ENCODE measurements at regions not wholly inside any gene's neighbourhood (a gene's known extent, or its start where the extent isn't known, plus 50 kb on each side); places are given as distances from the start of the nearest gene placed in this dataset.

DNA sequence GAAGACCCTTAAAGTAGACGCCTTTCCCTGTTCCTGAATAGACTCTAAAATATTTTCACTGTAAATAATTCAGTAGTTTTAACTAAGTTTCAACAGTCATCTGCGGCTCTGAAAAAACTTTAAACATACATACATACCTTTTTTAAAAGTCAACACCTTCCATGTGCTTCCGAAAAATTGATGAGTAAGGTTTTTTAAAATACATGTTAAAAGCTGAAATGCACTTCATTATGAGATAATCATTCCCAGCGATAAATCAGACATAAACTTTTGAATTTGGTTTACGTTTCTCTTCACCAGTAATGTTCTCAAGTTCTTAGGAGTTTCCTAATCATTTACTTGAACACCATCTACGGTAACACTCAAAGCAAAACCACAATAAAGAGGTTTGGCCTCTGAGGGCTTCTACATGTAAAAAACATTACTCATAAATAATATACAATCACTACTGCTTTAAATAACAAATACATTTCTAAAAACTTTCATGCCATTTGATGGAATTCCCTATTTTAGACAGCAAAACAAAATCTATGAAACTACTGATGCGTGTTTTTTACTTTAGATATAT, 403.5 kb downstream of the SHQ1 start:
- TF ChIP-seq, protein P1, sequence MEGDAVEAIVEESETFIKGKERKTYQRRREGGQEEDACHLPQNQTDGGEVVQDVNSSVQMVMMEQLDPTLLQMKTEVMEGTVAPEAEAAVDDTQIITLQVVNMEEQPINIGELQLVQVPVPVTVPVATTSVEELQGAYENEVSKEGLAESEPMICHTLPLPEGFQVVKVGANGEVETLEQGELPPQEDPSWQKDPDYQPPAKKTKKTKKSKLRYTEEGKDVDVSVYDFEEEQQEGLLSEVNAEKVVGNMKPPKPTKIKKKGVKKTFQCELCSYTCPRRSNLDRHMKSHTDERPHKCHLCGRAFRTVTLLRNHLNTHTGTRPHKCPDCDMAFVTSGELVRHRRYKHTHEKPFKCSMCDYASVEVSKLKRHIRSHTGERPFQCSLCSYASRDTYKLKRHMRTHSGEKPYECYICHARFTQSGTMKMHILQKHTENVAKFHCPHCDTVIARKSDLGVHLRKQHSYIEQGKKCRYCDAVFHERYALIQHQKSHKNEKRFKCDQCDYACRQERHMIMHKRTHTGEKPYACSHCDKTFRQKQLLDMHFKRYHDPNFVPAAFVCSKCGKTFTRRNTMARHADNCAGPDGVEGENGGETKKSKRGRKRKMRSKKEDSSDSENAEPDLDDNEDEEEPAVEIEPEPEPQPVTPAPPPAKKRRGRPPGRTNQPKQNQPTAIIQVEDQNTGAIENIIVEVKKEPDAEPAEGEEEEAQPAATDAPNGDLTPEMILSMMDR (IDR thresholded peaks at IDR 0.05), result no peak
- TF ChIP-seq EZH2 (IDR thresholded peaks at IDR 0.05), result no peak
